ENCODE measurements at regions not wholly inside any gene's neighbourhood (a gene's known extent, or its start where the extent isn't known, plus 50 kb on each side); places are given as distances from the start of the nearest gene placed in this dataset.

- TF ChIP-seq MAX (CRISPR knock-in tag; IDR thresholded peaks at IDR 0.05) (no peak), CTCF (IDR thresholded peaks at IDR 0.05) (no peak), JUN (CRISPR knock-in tag; IDR thresholded peaks at IDR 0.05) (no peak), ZMAT4 (CRISPR knock-in tag; IDR thresholded peaks at IDR 0.05) (no peak), EMX1 (CRISPR knock-in tag; IDR thresholded peaks at IDR 0.05) (no peak)
These were observed 613.4 kb downstream of the AACS start for GRCh38 chr12:125678589-125678993.
